Neuronal stem cell (in vitro differentiated cells): ENCODE measurements at regions not wholly inside any gene's neighbourhood (a gene's known extent, or its start where the extent isn't known, plus 50 kb on each side); places are given as distances from the start of the nearest gene placed in this dataset.

Experiments used
- DNase-seq: peaks from one replicate; pipeline ENCODE4 v3.0.0-alpha.2; 2013; ENCODE audit warnings: low spot score
- H2AFZ ChIP-seq: one replicate; pipeline ENCODE4 v1.6.1; 2013; ENCODE audit warnings: mild to moderate bottlenecking, low read length, inconsistent platforms
- H2AK5ac ChIP-seq: 2 replicates; pipeline ENCODE4 v1.6.1; 2013; ENCODE audit warnings: low read depth, mild to moderate bottlenecking, inconsistent platforms, low read length, moderate library complexity, mixed read lengths
- H2BK120ac ChIP-seq: 2 replicates; pipeline ENCODE4 v1.6.1; 2013; ENCODE audit warnings: low read depth, mild to moderate bottlenecking, inconsistent platforms, low read length, moderate library complexity, mixed read lengths
- H2BK12ac ChIP-seq: one replicate; pipeline ENCODE4 v1.6.1; 2013; ENCODE audit warnings: low read length, inconsistent platforms
- H2BK15ac ChIP-seq: 2 replicates; pipeline ENCODE4 v1.6.1; 2013; ENCODE audit warnings: mild to moderate bottlenecking, low read length, inconsistent platforms, mixed read lengths
- H2BK5ac ChIP-seq: one replicate; pipeline ENCODE4 v1.6.1; 2013; ENCODE audit warnings: inconsistent platforms, mild to moderate bottlenecking, low read length, moderate library complexity
- H3K14ac ChIP-seq: one replicate; pipeline ENCODE4 v1.6.1; 2013; ENCODE audit warnings: low read length, inconsistent platforms
- H3K18ac ChIP-seq: 2 replicates; pipeline ENCODE4 v1.6.1; 2013; ENCODE audit warnings: low read length, inconsistent platforms
- H3K23ac ChIP-seq: 2 replicates; pipeline ENCODE4 v1.6.1; 2013; ENCODE audit warnings: low read depth, mild to moderate bottlenecking, mixed read lengths, low read length, inconsistent platforms; ENCODE audit not compliant: poor library complexity
- H3K27ac ChIP-seq: replicated peaks from 3 replicates; pipeline ENCODE4 v1.5.1; 2013; ENCODE audit warnings: low read length, inconsistent platforms
- H3K27me3 ChIP-seq, 3 experiments: 2 replicates each; pipeline ENCODE4 v1.6.1; 2013; ENCODE audit warnings: low read length in 3 of 3, mild to moderate bottlenecking in 2 of 3, inconsistent platforms in 1 of 3, low read depth in 1 of 3, mixed read lengths in 1 of 3, moderate library complexity in 1 of 3; ENCODE audit not compliant: control insufficient read depth in 3 of 3, insufficient read depth in 3 of 3
- H3K36me3 ChIP-seq, 2 donors: replicated peaks in 1 of 2; 2 replicates each; pipeline ENCODE4 v1.6.1; 2013; ENCODE audit warnings: low read length in 2 of 2; ENCODE audit not compliant: control insufficient read depth in 2 of 2, insufficient read depth in 2 of 2
- H3K4ac ChIP-seq: 2 replicates; pipeline ENCODE4 v1.6.1; 2013; ENCODE audit warnings: inconsistent platforms, mild to moderate bottlenecking, low read length, moderate library complexity
- H3K4me1 ChIP-seq, 2 donors: 1 replicate in 1 of 2; 2 replicates in 1 of 2; pipeline ENCODE4 v1.6.1; 2013; ENCODE audit warnings: low read length in 2 of 2, low read depth in 1 of 2; ENCODE audit not compliant: control insufficient read depth in 2 of 2, insufficient read depth in 1 of 2
- H3K4me2 ChIP-seq: one replicate; pipeline ENCODE4 v1.6.1; 2013; ENCODE audit warnings: mild to moderate bottlenecking, low read length, inconsistent platforms; ENCODE audit not compliant: insufficient read depth, poor library complexity, severe bottlenecking
- H3K4me3 ChIP-seq, 2 donors: 2 replicates each; pipeline ENCODE4 v1.5.1; 2013; ENCODE audit warnings: low read length in 2 of 2, mild to moderate bottlenecking in 2 of 2, inconsistent platforms in 1 of 2, moderate library complexity in 1 of 2
- H3K79me1 ChIP-seq: one replicate; pipeline ENCODE4 v1.6.1; 2013; ENCODE audit warnings: low read depth, mild to moderate bottlenecking, inconsistent platforms, low read length, moderate library complexity
- H3K9ac ChIP-seq: one replicate; pipeline ENCODE4 v1.6.1; 2013; ENCODE audit warnings: mild to moderate bottlenecking, low read depth, low read length, inconsistent platforms; ENCODE audit not compliant: poor library complexity
- H3K9me3 ChIP-seq, 2 donors: replicated peaks in 1 of 2; 2 replicates each; pipeline versions ENCODE3 to v1.6.1; 2013; ENCODE audit warnings: low read length in 2 of 2, mild to moderate bottlenecking in 2 of 2, inconsistent platforms in 1 of 2, low read depth in 1 of 2, mixed read lengths in 1 of 2, moderate library complexity in 1 of 2; ENCODE audit not compliant: control insufficient read depth in 2 of 2, insufficient read depth in 1 of 2
- H4K8ac ChIP-seq: one replicate; pipeline ENCODE4 v1.6.1; 2013; ENCODE audit warnings: low read depth, mild to moderate bottlenecking, inconsistent platforms, low read length, moderate library complexity
- H4K91ac ChIP-seq: one replicate; pipeline ENCODE4 v1.6.1; 2013; ENCODE audit warnings: low read length, low read depth, mild to moderate bottlenecking, inconsistent platforms; ENCODE audit not compliant: poor library complexity
- WGBS, 2 donors: extraction: QIAGEN DNeasy Blood & Tissue Kit; methylation state at CpG; one replicate each; pipeline ENCODE4 v1.1.7; 2013; ENCODE audit warnings: missing lambda C conversion rate in 2 of 2, mixed read lengths in 1 of 2; ENCODE audit not compliant: insufficient read length in 2 of 2, insufficient replicate concordance in 1 of 2; ENCODE audit errors: extremely low coverage in 2 of 2; 5-methylcytosine and 5-hydroxymethylcytosine counted together

- H3K27ac ChIP-seq = no peak overlapping the region
- no peak overlapping the region for H4K91ac ChIP-seq
- no peak overlapping the region for H3K18ac ChIP-seq
- no peaks in the 10 kb centered on the region for H3K9me3 ChIP-seq
- no peak overlapping the region for H3K23ac ChIP-seq
- H4K8ac ChIP-seq = no peak overlapping the region
- H3K4me2 ChIP-seq = no peak overlapping the region
- H3K14ac ChIP-seq = no peak overlapping the region
- H2AK5ac ChIP-seq = no peak overlapping the region
- no peaks in the 10 kb centered on the region for H3K36me3 ChIP-seq
- no peak overlapping the region for H2BK15ac ChIP-seq
- no peak overlapping the region for H2BK12ac ChIP-seq
- H3K27me3 ChIP-seq = no peaks in the 10 kb centered on the region
- no peaks in the 10 kb centered on the region for H3K79me1 ChIP-seq
- H2BK120ac ChIP-seq = no peak overlapping the region
- H3K4me1 ChIP-seq = no peaks in the 10 kb centered on the region
- H3K9ac ChIP-seq = no peak overlapping the region
- no peak overlapping the region for H2BK5ac ChIP-seq
- no peak overlapping the region for H2AFZ ChIP-seq
- H3K4ac ChIP-seq = no peak overlapping the region
- WGBS, 2 donors = no CpG with 5 or more reads among the region's 3 CpGs
- H3K4me3 ChIP-seq = no peak overlapping the region
- DNase-seq = no peak
Observed at GRCh38 chr17:34117332-34117731, 137.8 kb upstream of the CCL2 start.

- Histone ChIP-seq H4K8ac (no peak overlapping the region), H3K14ac (no peak overlapping the region), H3K4me3 (no peak overlapping the region), H3K9ac (no peak overlapping the region), H3K18ac (no peak overlapping the region), H2BK5ac (no peak overlapping the region), H3K4me2 (no peak overlapping the region), H3K23ac (no peak overlapping the region), H3K4ac (no peak overlapping the region), H2AK5ac (no peak overlapping the region), H2BK120ac (no peak overlapping the region), H3K27ac (no peak overlapping the region), H3K79me1 (no peaks in the 10 kb centered on the region), H2BK15ac (no peak overlapping the region), H2BK12ac (no peak overlapping the region), H2AFZ (no peak overlapping the region), H3K9me3 (no peaks in the 10 kb centered on the region), H3K27me3 (no peaks in the 10 kb centered on the region), H3K36me3 (no peaks in the 10 kb centered on the region), H4K91ac (no peak overlapping the region), H3K4me1 (no peaks in the 10 kb centered on the region)
- WGBS, 2 donors = no CpG with 5 or more reads among the region's 1 CpG
- no peak for DNase-seq
Observed at GRCh38 chr17:34117811-34118210, 137.3 kb upstream of the CCL2 start.

GRCh38 chr17:34118564-34118963 is 136.5 kb upstream of the CCL2 start:
- H3K27me3 ChIP-seq = no peaks in the 10 kb centered on the region
- no peak overlapping the region for H4K91ac ChIP-seq
- no peak overlapping the region for H2BK12ac ChIP-seq
- H3K9ac ChIP-seq = no peak overlapping the region
- H3K9me3 ChIP-seq = no peaks in the 10 kb centered on the region
- H3K4me3 ChIP-seq = no peak overlapping the region
- H3K4me1 ChIP-seq = no peaks in the 10 kb centered on the region
- no peak overlapping the region for H3K4ac ChIP-seq
- H3K36me3 ChIP-seq = no peaks in the 10 kb centered on the region
- no peak overlapping the region for H2BK15ac ChIP-seq
- DNase-seq = no peak
- H3K27ac ChIP-seq = no peak overlapping the region
- no peak overlapping the region for H3K18ac ChIP-seq
- no peak overlapping the region for H3K4me2 ChIP-seq
- H2AFZ ChIP-seq = no peak overlapping the region
- no peak overlapping the region for H2BK5ac ChIP-seq
- H3K14ac ChIP-seq = no peak overlapping the region
- no CpG with 5 or more reads among the region's 3 CpGs for WGBS, 2 donors
- H4K8ac ChIP-seq = no peak overlapping the region
- no peak overlapping the region for H2AK5ac ChIP-seq
- H3K23ac ChIP-seq = no peak overlapping the region
- no peak overlapping the region for H2BK120ac ChIP-seq
- H3K79me1 ChIP-seq = no peaks in the 10 kb centered on the region

GRCh38 chr17:34121311-34121710 is 133.8 kb upstream of the CCL2 start:
- Histone ChIP-seq H3K4me2 (no peak overlapping the region), H3K4me3 (no peak overlapping the region), H3K9me3 (no peaks in the 10 kb centered on the region), H3K36me3 (no peaks in the 10 kb centered on the region), H2BK120ac (no peak overlapping the region), H3K14ac (no peak overlapping the region), H3K27me3 (no peaks in the 10 kb centered on the region), H3K18ac (no peak overlapping the region), H4K91ac (no peak overlapping the region), H3K9ac (no peak overlapping the region), H3K79me1 (no peaks in the 10 kb centered on the region), H3K4ac (no peak overlapping the region), H2AFZ (no peak overlapping the region), H2BK5ac (no peak overlapping the region), H4K8ac (no peak overlapping the region), H3K27ac (no peak overlapping the region), H3K23ac (no peak overlapping the region), H2BK12ac (no peak overlapping the region), H2AK5ac (no peak overlapping the region), H3K4me1 (no peaks in the 10 kb centered on the region), H2BK15ac (no peak overlapping the region)
- WGBS, 2 donors = no CpG with 5 or more reads among the region's 4 CpGs
- DNase-seq = no peak
